HepG2 (cell line): ENCODE measurements at regions not wholly inside any gene's neighbourhood (a gene's known extent, or its start where the extent isn't known, plus 50 kb on each side); places are given as distances from the start of the nearest gene placed in this dataset.

Experiments used
- CBX5 ChIP-seq: sonication (generic); formaldehyde crosslinking; IDR thresholded peaks from 2 replicates; pipeline ENCODE4 v1.4.0; 2020; ENCODE audit warnings: missing genetic modification reagents, borderline replicate concordance
- FOXK1 ChIP-seq: sonication (generic); formaldehyde crosslinking; IDR thresholded peaks from 2 replicates; pipeline ENCODE4 v1.4.0; 2020; ENCODE audit warnings: low read depth, missing genetic modification reagents, borderline replicate concordance
- ZMYM3 ChIP-seq: sonication (generic); formaldehyde crosslinking; IDR thresholded peaks from 2 replicates; pipeline ENCODE4 v1.5.1; 2020; ENCODE audit warnings: mild to moderate bottlenecking, missing genetic modification reagents
- ZNF607 ChIP-seq: sonication (generic); formaldehyde crosslinking; IDR thresholded peaks from 2 replicates; pipeline ENCODE4 v1.5.1; 2020; ENCODE audit warnings: missing genetic modification reagents, mild to moderate bottlenecking, borderline replicate concordance
- TF ChIP-seq, protein P1 (sequence below): sonication (generic); formaldehyde crosslinking; IDR thresholded peaks from 2 replicates; pipeline ENCODE4 v1.4.0; 2020; ENCODE audit warnings: missing genetic modification reagents
- TF ChIP-seq, protein P2 (sequence below), 2 experiments: IDR thresholded peaks; 2 replicates each; pipeline ENCODE4 v1.6.1; 2011 to 2012; ENCODE audit warnings: low read length in 2 of 2, borderline replicate concordance in 1 of 2, low read depth in 1 of 2, mild to moderate bottlenecking in 1 of 2, moderate library complexity in 1 of 2

GRCh38 chr4:188737251-188738002 lies 598.2 kb downstream of the TRIML1 start:
- TF ChIP-seq CBX5 (no peak), ZMYM3 (CRISPR knock-in tag) (no peak), ZNF607 (CRISPR knock-in tag) (no peak), FOXK1 (CRISPR knock-in tag) (no peak)
- TF ChIP-seq, protein P1, sequence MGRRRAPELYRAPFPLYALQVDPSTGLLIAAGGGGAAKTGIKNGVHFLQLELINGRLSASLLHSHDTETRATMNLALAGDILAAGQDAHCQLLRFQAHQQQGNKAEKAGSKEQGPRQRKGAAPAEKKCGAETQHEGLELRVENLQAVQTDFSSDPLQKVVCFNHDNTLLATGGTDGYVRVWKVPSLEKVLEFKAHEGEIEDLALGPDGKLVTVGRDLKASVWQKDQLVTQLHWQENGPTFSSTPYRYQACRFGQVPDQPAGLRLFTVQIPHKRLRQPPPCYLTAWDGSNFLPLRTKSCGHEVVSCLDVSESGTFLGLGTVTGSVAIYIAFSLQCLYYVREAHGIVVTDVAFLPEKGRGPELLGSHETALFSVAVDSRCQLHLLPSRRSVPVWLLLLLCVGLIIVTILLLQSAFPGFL (CRISPR knock-in tag): no peak
- TF ChIP-seq, protein P2, sequence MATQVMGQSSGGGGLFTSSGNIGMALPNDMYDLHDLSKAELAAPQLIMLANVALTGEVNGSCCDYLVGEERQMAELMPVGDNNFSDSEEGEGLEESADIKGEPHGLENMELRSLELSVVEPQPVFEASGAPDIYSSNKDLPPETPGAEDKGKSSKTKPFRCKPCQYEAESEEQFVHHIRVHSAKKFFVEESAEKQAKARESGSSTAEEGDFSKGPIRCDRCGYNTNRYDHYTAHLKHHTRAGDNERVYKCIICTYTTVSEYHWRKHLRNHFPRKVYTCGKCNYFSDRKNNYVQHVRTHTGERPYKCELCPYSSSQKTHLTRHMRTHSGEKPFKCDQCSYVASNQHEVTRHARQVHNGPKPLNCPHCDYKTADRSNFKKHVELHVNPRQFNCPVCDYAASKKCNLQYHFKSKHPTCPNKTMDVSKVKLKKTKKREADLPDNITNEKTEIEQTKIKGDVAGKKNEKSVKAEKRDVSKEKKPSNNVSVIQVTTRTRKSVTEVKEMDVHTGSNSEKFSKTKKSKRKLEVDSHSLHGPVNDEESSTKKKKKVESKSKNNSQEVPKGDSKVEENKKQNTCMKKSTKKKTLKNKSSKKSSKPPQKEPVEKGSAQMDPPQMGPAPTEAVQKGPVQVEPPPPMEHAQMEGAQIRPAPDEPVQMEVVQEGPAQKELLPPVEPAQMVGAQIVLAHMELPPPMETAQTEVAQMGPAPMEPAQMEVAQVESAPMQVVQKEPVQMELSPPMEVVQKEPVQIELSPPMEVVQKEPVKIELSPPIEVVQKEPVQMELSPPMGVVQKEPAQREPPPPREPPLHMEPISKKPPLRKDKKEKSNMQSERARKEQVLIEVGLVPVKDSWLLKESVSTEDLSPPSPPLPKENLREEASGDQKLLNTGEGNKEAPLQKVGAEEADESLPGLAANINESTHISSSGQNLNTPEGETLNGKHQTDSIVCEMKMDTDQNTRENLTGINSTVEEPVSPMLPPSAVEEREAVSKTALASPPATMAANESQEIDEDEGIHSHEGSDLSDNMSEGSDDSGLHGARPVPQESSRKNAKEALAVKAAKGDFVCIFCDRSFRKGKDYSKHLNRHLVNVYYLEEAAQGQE (IDR thresholded peaks at IDR 0.05; ENCODE audit: borderline replicate concordance in 1 of 2, low read depth in 1 of 2, low read length in 2 of 2): no peak
